Adrenal gland (tissue), 9 donors: ENCODE measurements at regions not wholly inside any gene's neighbourhood (a gene's known extent, or its start where the extent isn't known, plus 50 kb on each side); places are given as distances from the start of the nearest gene placed in this dataset.
A peak's percentile ranks its signal among the peaks of the same experiment; 100 is the strongest.

Source experiments
- DNase-seq, 7 donors: peaks; one replicate each; pipeline ENCODE4 v3.0.0-alpha.2; 2019 to 2020
- H3K27ac ChIP-seq, 5 donors: fragments of 200-600 bp; sonication (generic) in 4 of 5; 1 replicate in 3 of 5; 2 replicates in 2 of 5; pipeline versions ENCODE4 v1.5.1 to v1.8.0; 2016 to 2020; ENCODE audit warnings: mild to moderate bottlenecking in 1 of 5
- H3K27me3 ChIP-seq: fragments of 200-600 bp; 2 replicates; pipeline ENCODE4 v1.8.0; 2021
- H3K36me3 ChIP-seq, 2 donors: fragments of 200-600 bp; replicated peaks in 1 of 2; 1 replicate in 1 of 2; 2 replicates in 1 of 2; pipeline versions ENCODE4 v1.5.1 to v1.8.0; 2018 to 2022
- H3K4me1 ChIP-seq, 2 donors: fragments of 200-600 bp; replicated peaks in 1 of 2; 1 replicate in 1 of 2; 2 replicates in 1 of 2; pipeline versions ENCODE4 v1.5.1 to v1.8.0; 2018 to 2021
- H3K4me3 ChIP-seq, 4 donors: fragments of 200-600 bp; sonication (generic) in 3 of 4; one replicate each; pipeline ENCODE4 v1.5.1; 2016 to 2018
- H3K9me3 ChIP-seq, 3 donors: fragments of 200-600 bp; sonication (generic) in 1 of 3; replicated peaks in 1 of 3; 1 replicate in 2 of 3; 2 replicates in 1 of 3; pipeline versions ENCODE4 v1.5.1 to v1.8.0; 2016 to 2021
- POLR2A ChIP-seq, 2 donors: fragments of 450-650 bp; IDR thresholded peaks; one replicate each; pipeline ENCODE4 v1.6.1; 2017; ENCODE audit warnings: antibody characterized with exemption in 2 of 2, mild to moderate bottlenecking in 2 of 2, moderate library complexity in 1 of 2
- WGBS, 4 donors: extraction: QIAGEN DNeasy Blood & Tissue Kit in 2 of 4; methylation state at CpG; one replicate each; pipeline versions ENCODE4 v1.1.5 to v1.1.7; 2013 to 2017; 5-methylcytosine and 5-hydroxymethylcytosine counted together
- intact Hi-C, 2 donors: fragments of 100-400 bp; cut with DNase I; formaldehyde crosslinking; loops; one replicate each; pipeline versions ENCODE4 v1.14.1 to v1.15.0; 2022 to 2023
- TF ChIP-seq, protein P1 (sequence below), 6 experiments: fragments of 450-650 bp in 4 of 6; fragments of 200-600 bp in 2 of 6; sonication (generic) in 1 of 6; IDR thresholded peaks; 1 replicate in 5 of 6; 2 replicates in 1 of 6; pipeline versions ENCODE4 v1.5.1 to v1.8.0; 2016 to 2021; ENCODE audit warnings: antibody characterized with exemption in 6 of 6, mild to moderate bottlenecking in 2 of 6, moderate library complexity in 1 of 6
- donor health status: healthy with polysubstance abuse.
- donor health status: Bipolar disorder and iron deficiency.
- donor health status: DM: yes; HTN: yes; CAD: no.
- donor health status: DM: no; HTN: no; CAD: no.
- donor health status: DM: no; HTN: no; CAD: no.

DNA sequence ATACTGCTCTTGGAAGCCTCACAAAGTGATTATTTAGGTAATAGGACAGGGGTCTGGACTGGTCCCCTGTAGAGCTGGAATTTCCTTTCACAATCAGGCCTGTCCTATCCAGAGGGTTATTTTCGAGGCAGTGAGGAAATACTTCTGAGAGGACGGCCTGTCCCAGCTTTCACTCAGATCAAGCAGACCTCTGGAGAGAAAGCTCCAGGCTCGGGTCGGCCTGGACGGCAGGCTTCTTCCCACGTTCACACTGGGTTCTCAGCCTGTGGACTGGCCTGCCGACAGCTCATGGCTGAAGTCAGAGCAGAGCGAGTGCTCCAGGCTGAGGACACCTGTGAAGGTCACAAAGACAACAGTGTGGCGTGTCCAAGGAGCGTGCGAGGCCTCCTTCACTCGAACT is 405.3 kb downstream of the VPS13C start:
- TF ChIP-seq, protein P1, sequence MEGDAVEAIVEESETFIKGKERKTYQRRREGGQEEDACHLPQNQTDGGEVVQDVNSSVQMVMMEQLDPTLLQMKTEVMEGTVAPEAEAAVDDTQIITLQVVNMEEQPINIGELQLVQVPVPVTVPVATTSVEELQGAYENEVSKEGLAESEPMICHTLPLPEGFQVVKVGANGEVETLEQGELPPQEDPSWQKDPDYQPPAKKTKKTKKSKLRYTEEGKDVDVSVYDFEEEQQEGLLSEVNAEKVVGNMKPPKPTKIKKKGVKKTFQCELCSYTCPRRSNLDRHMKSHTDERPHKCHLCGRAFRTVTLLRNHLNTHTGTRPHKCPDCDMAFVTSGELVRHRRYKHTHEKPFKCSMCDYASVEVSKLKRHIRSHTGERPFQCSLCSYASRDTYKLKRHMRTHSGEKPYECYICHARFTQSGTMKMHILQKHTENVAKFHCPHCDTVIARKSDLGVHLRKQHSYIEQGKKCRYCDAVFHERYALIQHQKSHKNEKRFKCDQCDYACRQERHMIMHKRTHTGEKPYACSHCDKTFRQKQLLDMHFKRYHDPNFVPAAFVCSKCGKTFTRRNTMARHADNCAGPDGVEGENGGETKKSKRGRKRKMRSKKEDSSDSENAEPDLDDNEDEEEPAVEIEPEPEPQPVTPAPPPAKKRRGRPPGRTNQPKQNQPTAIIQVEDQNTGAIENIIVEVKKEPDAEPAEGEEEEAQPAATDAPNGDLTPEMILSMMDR (IDR thresholded peaks at IDR 0.05): no peak
- Histone ChIP-seq H3K36me3 (no peaks in the 10 kb centered on the region), H3K9me3 (no peaks in the 10 kb centered on the region), H3K4me3 (no peak overlapping the region), H3K4me1 (no peaks in the 10 kb centered on the region), H3K27me3 (no peaks in the 10 kb centered on the region), H3K27ac (peak overlapping the region in 3 of 5 donors; percentile 47 to 93 (median 76))
- intact Hi-C loops: no loop called here
- WGBS, 4 donors: 79 to 84% (median 82%) methylated on average over 12 of the region's 12 CpGs
- DNase-seq: peak in 6 of 7 donors; percentile 11 to 65 (median 26)

DNA sequence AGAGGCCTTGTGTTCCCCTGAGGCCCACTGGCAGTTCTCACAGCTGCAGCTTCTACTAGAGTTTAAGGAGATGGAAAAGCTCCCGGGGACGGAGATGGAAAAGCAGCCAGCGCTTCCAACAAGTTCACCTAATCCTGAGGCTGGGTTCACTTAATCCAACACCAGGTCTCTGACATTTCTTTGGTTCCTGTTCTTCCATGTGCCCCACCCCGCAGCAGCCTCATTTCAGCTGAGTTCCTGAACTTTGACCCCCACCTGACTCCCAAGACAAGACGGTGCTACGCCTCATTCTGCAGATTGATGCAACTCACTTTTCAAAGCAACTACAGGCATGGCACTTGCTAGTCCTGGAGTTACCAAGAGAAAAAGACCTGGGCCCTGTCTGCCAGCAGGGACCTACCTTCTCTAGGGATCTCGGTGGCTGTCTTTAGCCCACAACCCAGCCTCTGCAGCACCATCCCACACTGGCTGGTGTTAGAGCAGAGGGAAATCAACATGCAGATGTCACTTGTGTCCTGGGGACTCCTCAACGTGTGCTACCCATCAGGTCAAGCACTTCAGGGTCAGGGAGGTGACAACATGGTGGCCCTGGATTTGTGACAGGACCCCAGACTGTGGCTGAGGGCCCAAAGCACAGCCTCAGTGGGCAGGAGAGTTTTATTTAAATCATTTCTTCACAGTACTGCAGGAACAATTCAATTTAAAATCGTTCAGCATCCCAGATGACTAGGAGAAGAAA is 406.1 kb downstream of the VPS13C start:
- no peak for DNase-seq
- intact Hi-C loops: no loop called here
- Histone ChIP-seq H3K27ac (peak overlapping the region in 2 of 5 donors; percentile 12 to 93), H3K27me3 (no peaks in the 10 kb centered on the region), H3K36me3 (no peaks in the 10 kb centered on the region), H3K4me3 (no peak overlapping the region), H3K9me3 (no peaks in the 10 kb centered on the region), H3K4me1 (no peaks in the 10 kb centered on the region)
- TF ChIP-seq, protein P1 (IDR thresholded peaks at IDR 0.05): no peak
- no peak for TF ChIP-seq POLR2A (IDR thresholded peaks at IDR 0.05)
- 83 to 91% (median 85%) methylated on average over 9 of the region's 9 CpGs for WGBS, 4 donors

DNA sequence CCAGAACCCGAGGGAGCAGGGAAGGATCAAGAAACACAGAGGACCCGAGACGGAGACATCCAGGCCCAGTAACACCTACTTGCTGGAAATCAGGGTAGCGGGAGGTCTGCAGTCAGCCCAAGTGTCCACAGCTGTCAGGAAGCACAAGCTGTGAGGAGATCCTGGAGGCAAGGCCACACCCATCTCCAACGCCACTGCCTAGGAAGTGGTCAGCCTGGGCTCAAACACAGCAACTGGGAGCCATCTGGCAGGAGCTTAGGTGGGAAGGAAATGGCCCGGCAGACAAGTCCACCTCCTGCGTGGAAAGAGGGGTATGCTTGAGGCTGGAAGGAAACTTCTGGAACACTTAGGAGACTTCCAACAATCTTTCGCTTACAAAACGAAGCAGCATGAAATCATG is 407.1 kb downstream of the VPS13C start:
- WGBS, 4 donors: 68 to 81% (median 79%) methylated on average over 9 of the region's 9 CpGs
- Histone ChIP-seq H3K9me3 (no peaks in the 10 kb centered on the region), H3K27me3 (no peaks in the 10 kb centered on the region), H3K4me3 (no peak overlapping the region), H3K27ac (no peak overlapping the region), H3K4me1 (no peaks in the 10 kb centered on the region), H3K36me3 (no peaks in the 10 kb centered on the region)
- intact Hi-C loops: no loop called here
- no peak for DNase-seq
- TF ChIP-seq, protein P1 (IDR thresholded peaks at IDR 0.05): no peak
- no peak for TF ChIP-seq POLR2A (IDR thresholded peaks at IDR 0.05)

DNA sequence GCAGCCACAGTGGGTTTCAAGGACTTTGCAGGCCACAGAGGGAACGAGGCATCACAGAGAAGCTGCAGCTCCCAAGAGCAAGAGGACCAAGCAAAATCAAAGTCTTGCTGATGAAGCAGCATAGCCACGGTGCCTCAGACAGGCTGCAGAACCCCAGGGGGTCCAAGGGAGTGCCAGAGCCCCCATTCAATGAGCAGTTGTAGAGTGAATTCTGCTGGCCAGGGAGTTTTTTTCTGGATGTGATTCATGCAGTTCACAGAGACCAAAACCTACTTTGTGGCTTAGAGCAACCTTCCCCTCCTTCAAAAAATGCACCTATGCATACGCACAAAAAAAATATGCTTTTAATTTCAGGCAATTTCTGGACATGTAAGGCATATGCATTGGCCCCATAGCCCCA is 409.0 kb downstream of the VPS13C start:
- intact Hi-C loops: no loop called here
- 44 to 54% (median 48%) methylated on average over 3 of the region's 3 CpGs for WGBS, 4 donors
- Histone ChIP-seq H3K4me3 (no peak overlapping the region), H3K9me3 (no peaks in the 10 kb centered on the region), H3K27ac (no peak overlapping the region), H3K27me3 (no peaks in the 10 kb centered on the region), H3K36me3 (no peaks in the 10 kb centered on the region), H3K4me1 (no peaks in the 10 kb centered on the region)
- no peak for DNase-seq
- no peak for TF ChIP-seq POLR2A (IDR thresholded peaks at IDR 0.05)
- TF ChIP-seq, protein P1 (IDR thresholded peaks at IDR 0.05): no peak
